GM18909 (cell line): ENCODE measurements at regions not wholly inside any gene's neighbourhood (a gene's known extent, or its start where the extent isn't known, plus 50 kb on each side); places are given as distances from the start of the nearest gene placed in this dataset.

ENCODE experiments used
- ATAC-seq: cut with Tn5 transposase; IDR thresholded peaks from one replicate; pipeline ENCODE4 v1.9.1; 2021; ENCODE audit warnings: mild to moderate bottlenecking; ENCODE audit not compliant: unreplicated experiment, poor library complexity

DNA sequence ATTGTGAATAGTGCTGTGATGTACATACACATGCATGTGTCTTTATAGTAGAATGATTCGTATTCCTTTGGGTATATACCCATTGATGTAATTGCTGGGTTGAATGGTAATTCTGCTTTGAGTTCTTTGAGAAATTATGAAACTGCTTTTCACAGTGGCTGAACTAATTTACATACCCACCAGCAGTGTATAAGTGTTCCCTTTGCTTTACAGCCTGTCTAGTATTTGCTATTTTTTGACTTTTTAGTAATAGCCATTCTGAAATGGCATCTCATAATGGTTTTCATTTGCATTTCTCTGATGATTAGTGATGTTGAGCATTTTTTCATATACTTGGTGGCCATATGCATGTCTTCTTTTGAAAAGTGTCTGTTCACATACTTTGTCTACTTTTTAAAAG is 54.5 kb upstream of the FAM78B start:
- no peak for ATAC-seq

DNA sequence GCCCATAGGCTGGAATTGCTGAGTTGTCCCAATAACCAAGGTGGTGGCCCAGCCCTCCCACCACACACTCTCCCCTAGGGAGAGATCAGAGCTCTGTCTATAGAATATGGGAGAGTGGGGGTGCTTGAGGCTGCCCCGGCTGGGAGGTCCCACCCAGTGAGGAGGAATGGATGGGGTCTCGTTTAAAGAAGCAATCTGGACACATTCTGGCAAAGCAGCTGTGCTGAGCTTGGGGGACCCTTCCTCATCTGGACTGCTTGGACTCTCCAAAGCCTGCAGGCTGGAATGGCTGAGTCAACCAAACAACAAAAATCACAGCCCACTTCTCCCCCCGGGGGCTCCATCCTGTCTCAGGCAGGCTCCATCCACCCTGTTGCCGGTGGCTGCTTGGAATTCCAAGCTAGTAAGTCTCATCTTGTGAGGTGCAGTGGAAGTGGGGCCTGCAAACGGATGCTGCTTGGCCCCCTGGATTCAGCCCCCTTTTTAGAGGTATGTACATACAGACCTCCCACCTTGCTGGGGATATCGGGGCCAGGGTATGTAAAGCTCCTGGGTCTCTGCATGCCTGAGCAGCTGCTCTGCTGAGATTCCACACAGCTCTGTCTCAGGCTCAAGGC is 67.1 kb upstream of the FAM78B start:
- no peak for ATAC-seq

DNA sequence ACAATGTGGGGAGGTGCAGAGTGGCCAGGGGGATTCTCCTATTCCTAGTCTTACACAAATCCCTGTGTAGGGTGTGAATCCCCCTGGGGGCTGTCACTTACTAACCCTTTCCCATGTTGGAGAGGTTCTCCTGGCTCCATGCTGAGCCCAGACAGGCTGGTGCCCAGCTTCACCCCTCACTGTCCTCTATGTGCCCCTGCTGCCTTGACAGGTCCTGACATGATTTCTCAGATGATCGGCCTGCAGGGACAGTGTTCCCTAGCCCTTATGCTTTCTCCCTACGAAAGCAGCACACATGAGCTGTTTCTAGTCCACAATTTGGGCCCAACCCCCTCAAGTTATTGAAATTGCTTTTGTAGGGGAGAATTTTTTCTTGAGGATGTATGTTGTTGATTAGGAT is 68.9 kb upstream of the FAM78B start:
- no peak for ATAC-seq

DNA sequence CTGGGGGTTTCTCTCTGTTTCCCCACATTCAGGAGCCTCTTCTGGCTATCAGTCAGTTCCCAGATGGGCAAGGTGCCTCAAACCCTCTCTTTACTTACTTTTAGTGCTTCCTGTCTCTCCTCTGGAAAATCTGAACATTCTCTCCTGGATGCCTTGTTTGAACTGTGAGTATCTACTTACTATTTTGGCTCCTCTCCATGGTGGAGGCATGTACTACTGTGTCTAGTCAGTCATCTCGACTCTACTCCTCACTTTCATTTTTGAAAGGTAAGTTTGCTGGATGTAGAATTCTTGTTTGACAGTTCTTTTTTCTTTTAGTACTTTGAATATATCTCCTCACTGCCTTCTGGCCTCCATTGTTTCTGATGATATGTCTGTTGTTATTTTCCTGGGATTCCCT is 70.9 kb upstream of the FAM78B start:
- no peak for ATAC-seq

DNA sequence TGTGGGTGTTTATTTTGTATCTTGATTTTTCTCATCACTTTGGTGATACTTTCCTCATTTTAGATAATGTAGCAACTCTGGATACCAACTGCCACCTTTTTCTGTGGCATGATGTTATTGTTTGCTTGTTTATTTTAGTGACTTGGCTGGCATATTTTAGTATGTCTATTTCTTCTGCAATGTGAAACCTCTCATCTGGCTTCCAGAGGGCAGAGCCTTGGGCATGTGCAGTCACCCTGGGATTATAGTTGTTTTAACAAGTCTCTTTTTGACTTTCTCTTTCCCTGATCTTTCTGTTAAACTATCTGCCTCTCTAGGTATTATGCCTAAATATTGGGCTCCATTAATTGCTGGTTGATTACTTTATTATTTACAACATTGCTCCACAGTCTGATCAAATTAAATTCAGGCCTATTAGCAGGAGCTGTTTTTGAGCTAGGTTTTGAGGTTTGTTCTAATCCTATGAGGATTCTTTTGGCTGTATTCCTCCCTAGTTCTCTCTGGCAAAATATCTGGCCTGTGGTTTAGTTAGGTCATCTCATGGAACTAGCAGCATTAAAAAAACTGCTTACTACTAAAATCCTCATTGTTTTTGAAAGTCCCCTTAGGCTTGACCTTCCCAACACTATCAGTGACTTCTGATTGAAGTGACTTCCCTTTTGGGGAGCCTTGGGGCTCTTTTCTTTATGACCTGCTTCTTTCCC is 86.4 kb upstream of the FAM78B start:
- ATAC-seq: no peak

DNA sequence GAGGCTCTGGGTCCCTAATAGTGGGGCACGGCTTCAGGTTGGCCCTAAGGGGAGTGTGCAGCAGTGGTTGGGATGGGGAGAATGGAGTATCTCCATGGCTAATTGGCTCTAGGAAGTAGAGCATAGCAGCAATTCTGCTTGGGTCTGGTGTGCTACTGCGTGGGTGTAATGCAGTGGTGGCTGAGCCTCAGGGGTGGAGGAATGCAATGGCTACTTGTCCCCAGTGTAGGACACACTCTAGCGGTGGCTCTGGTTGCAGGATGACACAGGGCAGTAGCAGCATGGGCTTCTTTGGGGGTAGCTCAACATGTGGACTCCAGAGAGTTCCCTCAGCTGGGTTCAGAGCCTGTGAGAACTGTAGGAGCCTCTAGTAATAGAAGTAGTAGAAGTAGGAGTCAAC is 91.2 kb upstream of the FAM78B start:
- no peak for ATAC-seq

DNA sequence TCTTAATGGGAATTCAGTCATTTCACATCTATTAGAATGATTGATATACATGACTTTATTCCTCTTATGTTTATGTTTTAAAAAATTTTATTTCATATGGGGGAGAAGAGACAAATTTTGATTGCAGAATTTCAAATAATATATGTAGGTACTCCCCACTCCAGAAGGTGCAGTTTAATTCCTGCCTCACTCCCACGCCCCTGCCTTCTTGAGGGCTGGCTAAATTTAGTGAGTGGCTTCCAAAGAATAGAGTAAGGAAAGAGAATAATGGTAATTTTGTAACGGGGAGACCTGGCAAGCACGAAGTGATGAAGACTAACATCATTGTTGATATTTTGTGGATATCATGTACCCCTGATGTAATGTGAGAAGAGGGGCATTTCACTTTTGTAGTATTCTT is 94.7 kb upstream of the FAM78B start:
- ATAC-seq: no peak

DNA sequence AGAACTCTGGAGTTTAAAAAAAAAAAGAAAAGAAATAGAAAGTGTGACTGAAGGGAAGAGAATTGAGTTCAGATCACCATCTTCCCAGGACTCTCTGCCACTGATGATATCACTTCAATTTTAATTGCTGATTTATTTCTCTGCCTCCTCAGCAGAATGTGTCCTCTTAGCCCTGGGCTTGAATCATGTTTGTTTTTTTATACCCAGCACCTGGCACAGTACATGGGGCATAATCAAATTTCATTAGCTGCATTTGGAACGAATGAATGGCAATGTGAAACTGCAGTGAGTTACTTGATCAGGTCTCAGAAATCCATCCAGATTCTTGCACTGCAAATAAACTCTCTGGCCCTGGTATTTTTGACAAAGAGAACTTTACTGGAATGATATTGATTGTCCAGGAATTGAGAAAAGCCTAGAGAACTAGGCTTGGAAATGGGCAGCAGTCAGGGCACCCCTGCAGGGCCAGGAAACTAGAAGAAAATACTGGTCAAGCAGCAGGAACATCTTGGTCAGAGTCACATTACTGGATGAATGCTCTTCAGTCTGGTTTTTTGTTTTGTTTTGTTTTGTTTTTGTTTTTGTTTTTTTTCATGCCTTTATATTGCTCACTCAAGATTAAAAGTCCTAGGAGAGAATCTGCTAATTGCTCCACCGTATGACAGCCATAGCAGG is 103.8 kb upstream of the FAM78B start:
- ATAC-seq: no peak

DNA sequence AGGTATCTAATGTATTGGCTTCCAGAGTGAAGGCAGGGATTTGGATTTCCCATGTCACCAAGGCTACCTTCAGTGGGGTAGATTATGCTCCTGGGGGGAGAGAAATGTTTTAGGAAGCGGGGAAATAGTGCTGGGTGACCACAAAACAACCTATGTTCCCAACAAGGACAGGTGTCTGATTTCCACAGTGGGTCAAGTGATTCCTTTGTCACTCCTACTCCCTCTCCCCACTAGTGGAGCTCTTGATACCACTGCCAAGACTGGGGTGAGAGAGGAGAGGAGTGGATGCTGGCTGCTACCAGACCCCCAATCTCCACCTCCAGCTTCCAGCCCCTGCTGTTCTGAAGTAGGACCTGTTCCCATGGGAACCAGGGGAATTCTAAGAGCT is 104.3 kb upstream of the FAM78B start:
- no peak for ATAC-seq

DNA sequence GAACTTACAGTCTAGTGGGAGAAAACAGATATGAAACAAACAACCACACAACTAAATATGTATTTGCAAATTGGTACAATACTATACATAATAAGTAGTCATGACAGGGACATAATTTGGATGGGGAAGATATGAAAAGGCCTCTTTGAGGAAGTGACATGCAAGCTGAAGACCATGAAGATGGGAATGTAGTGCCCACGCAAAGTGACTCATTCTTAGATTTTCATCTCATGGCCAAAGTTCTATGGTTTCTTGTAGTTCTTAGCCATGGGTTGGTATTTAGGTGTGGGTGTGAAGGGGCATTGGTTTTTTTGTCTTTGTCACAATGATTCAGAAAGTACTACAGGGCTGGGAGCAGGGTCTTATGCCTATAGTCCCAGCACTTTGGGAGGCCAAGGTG is 105.4 kb upstream of the FAM78B start:
- ATAC-seq: peak; percentile 79

DNA sequence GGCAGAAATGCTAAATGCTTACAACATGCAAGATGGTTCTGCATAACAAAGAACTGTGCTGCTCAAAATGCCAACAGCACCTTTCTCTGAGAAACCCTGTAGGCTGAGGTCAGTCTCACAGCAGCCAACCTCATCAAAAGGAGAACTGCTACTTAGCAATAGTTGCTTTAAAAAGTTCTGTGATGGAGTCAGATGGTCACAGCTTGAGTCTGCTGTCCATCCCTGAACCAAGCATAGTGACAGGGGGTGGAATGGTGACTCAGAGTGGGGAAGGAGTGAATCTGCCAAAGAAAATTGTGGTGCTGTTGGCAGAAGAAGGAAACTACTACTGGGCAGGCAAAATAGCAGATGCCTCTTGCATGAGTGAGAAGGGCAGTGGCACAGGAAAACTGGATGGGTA is 106.0 kb upstream of the FAM78B start:
- ATAC-seq: no peak

DNA sequence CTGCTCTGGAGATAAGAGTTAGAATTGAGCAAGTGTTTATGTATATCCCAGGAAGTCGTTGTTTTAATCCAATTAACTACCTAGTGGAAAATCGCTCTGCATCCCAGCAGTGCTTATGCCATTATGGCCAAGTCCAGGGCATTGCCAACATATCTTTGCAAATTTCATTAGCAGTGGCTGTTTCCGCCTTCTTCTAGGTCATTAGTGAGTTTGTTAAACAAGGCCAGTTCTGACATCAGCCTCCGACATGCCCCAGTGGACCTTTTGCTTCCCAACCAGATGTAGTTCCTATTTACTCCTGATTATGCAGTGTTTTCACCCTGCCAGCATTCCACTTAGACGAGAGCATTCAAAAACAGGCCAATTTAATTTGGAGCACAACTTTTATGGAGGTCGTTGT is 106.8 kb upstream of the FAM78B start:
- ATAC-seq: no peak

DNA sequence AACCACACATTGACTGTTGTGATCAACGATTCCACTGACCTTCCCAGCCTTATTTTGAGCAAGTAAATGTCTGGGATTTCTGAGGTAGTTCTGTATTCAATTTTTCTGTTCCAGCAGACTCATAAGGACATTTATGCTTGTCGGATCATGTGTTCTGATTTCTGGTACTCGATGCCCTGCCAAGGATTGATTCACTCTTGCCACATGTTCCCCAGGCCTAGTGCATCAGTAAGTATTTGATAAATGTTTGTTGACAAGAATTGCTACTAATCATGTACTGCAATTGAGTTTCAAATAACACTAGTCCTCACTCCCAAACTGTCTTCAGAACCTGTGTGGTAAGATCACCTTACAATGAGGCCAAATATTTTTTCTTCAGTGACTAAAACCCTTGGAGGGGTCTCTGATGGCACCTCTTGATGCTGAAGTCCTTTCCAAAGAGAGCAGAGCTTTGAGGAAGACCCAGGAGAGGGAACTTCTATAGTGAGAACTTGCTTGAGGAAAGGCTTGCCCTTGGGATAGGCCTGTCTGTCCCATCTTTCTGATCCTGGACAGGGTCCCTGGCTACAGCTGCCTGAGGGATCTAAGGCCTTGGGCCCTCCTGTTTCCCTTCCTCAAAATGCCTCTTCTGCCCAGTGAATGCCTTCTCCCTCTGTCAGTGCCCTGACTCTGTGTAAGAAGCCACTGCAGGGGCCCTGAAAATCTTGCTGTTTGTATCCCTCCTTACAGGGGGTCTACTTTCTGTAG is 115.8 kb upstream of the FAM78B start:
- ATAC-seq: no peak

DNA sequence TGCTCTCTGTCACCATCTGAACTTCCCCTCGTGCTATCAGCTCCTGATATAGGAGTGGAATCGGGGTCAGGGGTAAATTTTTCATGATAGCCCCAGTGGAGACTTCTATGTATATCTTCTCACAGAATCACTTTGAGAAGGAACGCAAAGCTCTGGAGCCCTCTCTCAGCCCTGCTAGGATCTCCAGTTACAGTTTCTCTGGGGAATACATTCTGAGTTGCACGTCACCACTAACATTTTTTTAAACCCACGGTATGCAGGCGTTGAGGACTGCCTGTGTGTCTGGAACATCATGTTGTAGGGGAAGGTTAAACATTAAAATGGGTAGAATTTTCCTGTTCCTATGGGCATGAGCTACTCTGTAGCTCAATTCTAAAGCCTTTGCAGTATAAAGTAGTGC is 116.4 kb upstream of the FAM78B start:
- no peak for ATAC-seq

DNA sequence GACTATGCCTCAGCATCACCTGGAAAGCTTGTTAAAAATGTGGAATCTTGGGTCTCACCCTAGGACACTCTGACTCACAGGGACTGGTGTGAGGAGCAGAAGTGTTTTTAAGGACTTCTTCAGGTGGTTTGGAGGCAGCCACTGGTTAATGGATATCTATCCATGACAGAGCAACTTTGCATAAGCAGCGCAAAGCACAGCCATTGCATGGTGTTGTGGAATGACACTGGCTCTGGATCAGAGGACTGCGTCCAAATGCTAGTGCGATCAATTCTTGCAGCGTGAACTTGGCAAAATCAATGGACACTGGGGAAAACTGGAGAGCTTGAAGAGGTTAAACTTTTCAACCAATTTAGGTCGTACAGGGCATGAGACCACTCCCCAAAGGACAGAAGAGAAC is 116.8 kb upstream of the FAM78B start:
- no peak for ATAC-seq

DNA sequence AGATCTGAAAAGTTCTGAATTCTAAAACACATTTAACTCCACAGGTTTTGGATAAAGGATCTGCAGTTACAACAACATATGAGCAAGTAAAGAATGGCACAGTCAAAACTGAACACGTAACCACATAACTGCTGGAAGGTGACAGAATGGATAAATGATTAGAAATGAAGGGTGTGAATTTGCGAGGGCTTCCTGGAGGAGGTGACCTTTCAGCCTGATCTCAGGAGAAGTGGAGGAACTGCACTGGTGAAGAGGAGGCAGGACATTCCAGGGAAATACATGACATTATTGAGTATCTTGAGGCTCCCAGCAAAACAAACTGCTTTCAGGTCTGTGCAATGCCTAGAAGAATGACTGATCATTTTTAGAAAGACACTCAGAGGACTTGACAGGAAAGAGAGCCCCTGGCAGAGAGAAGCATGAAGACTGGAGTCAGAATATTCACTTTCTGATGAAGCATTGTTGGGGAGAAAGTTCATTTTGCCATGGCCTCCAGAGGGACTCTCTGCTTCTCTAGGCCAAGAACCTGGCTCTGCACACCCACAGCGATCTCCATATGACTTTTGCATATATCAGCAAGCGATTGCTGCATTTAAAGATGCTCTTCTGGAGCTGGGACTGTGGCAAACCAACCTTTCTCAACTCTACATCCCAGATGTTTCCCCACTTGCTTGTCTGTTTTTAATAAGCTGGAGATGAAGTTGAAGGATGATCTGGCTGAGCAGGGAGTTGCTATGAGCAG is 122.7 kb upstream of the FAM78B start:
- no peak for ATAC-seq

DNA sequence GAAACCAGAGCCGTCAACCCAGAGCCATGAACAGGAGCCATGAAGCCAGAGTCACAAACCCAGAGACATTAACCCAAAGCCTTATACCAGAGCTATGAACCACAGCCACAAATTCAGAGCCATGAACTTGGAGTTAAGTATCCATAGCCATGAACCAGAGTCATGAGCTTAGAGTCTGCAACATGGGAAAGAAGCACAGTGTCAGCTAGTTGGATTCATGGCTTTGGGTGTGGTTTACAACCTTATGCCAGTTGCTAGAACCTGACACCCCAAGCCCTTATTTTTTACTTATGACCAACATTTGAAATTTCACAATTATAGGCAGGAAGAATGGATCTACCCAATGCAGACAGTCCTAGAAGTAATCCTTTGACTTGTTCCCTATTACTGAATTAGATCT is 128.9 kb upstream of the FAM78B start:
- no peak for ATAC-seq

DNA sequence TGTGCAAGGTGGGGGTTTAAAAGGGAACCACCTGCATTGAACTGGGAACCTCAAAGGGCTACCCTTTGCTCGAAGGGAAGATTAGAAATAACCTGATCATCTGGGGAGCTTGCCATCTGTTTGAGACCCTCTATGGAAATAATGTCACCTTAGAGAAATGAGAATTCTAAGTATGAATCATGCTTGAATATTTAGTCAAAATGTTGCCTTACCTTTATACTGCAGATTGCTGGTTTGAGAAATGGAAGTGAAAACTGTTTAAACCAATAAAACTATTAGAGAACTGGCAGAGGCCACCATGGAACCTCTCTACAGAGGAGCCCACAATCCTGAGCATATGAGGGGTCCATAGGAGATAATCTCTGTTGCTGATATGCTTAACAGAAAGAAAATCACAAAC is 131.2 kb upstream of the FAM78B start:
- ATAC-seq: no peak

DNA sequence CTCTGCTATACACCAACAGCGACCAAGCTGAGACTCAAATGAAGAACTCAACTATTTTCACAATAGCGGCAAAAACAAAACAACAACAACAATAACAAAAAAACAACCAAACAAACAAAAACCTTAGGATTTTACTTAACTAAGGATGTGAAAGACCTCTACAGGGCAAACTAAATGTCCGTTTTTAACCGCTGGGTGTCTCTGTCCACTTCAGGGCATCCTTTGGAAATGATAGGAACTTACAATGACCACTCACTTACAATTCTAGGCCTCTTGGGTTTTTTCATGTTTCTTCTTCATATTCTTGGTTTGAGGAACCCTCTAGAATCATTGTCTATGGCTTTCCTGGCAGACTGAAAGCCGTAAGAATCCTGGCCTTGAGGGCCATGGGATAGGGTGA is 134.0 kb upstream of the FAM78B start:
- no peak for ATAC-seq

DNA sequence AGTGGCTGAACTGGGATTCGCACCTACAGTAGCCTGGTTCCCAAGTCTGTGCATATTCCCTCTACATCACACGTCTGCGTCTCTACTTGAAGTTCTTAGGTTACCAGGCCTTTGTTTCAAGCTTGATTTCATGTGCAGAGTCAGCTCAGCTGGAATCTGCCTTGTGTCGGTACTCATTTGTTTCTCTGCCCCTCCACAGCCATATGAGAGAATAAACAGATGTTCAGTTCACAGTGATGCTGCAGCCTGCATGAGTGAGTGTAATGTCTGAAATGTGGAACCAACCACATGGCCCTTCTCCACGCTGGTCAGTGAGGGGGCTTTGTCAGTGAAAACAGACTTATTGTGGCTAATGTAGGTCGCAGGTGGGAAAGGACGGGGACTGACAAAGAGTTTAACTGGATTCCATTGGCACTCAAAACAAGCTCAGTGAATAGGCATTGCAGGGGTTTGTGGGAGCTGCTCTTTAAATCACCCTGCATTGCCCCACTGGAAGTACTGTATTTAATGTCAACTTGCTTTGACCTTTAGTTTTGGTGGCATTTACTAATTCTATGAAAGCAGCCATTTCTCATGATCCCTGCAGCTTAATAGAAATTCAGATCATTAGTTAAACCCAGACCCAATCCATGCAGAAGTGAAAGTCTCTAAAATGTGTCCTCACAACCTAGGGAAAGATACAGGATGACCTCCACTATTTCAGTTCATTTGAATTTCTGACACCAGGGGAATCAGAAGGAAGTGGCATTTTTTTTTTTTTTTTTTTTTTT is 136.4 kb upstream of the FAM78B start:
- no peak for ATAC-seq
